Lung (tissue), 11 donors: ENCODE measurements at regions not wholly inside any gene's neighbourhood (a gene's known extent, or its start where the extent isn't known, plus 50 kb on each side); places are given as distances from the start of the nearest gene placed in this dataset.

ENCODE experiments used
- ATAC-seq: fragments of 200-7000 bp; cut with Tn5 transposase; one replicate; pipeline ENCODE4 v1.9.1; 2020; ENCODE audit warnings: moderate number of reproducible peaks; ENCODE audit not compliant: insufficient read depth, low FRiP score
- DNase-seq, 3 donors: peaks; one replicate each; pipeline ENCODE4 v3.0.0-alpha.2; 2013 to 2017
- H3K27ac ChIP-seq, 2 donors: one replicate each; pipeline ENCODE4 v1.5.1; 2013; ENCODE audit warnings: mild to moderate bottlenecking in 2 of 2, moderate library complexity in 2 of 2, control low read depth in 1 of 2, inconsistent platforms in 1 of 2, low read depth in 1 of 2, low read length in 1 of 2
- H3K27me3 ChIP-seq, 3 donors: one replicate each; pipeline ENCODE4 v1.5.1; 2013; ENCODE audit warnings: low read length in 2 of 3; ENCODE audit not compliant: control insufficient read depth in 3 of 3, insufficient read depth in 3 of 3
- H3K36me3 ChIP-seq, 4 donors: one replicate each; pipeline ENCODE4 v1.5.1; 2013; ENCODE audit warnings: low read length in 4 of 4, mild to moderate bottlenecking in 1 of 4, moderate library complexity in 1 of 4; ENCODE audit not compliant: control insufficient read depth in 4 of 4, insufficient read depth in 4 of 4
- H3K4me1 ChIP-seq, 5 donors: one replicate each; pipeline ENCODE4 v1.5.1; 2013; ENCODE audit warnings: low read length in 5 of 5, mild to moderate bottlenecking in 2 of 5, moderate library complexity in 1 of 5; ENCODE audit not compliant: control insufficient read depth in 5 of 5, insufficient read depth in 5 of 5
- H3K4me3 ChIP-seq: one replicate; pipeline ENCODE4 v1.5.1; 2013; ENCODE audit warnings: mild to moderate bottlenecking, control low read depth, moderate library complexity
- H3K9ac ChIP-seq, 2 donors: one replicate each; pipeline ENCODE4 v1.5.1; 2013; ENCODE audit warnings: low read length in 2 of 2, control low read depth in 1 of 2; ENCODE audit not compliant: insufficient read depth in 1 of 2
- H3K9me3 ChIP-seq, 4 donors: one replicate each; pipeline ENCODE4 v1.5.1; 2013; ENCODE audit warnings: low read length in 3 of 4, mild to moderate bottlenecking in 1 of 4, moderate library complexity in 1 of 4; ENCODE audit not compliant: control insufficient read depth in 4 of 4, insufficient read depth in 3 of 4
- WGBS, 2 donors: extraction: QIAGEN DNeasy Blood & Tissue Kit; methylation state at CpG; one replicate each; pipeline ENCODE4 v1.1.7; 2013; 5-methylcytosine and 5-hydroxymethylcytosine counted together
- TF ChIP-seq, protein P1 (sequence below): IDR thresholded peaks from 2 replicates; pipeline ENCODE4 v1.5.1; 2012; ENCODE audit warnings: mild to moderate bottlenecking; ENCODE audit errors: control extremely low read depth, extremely low read depth
- donor health status: control.
- donor health status: control.
- donor health status: Bipolar disorder and iron deficiency.
- donor health status: healthy.
- donor health status: DM: yes; HTN: yes; CAD: no.

DNA sequence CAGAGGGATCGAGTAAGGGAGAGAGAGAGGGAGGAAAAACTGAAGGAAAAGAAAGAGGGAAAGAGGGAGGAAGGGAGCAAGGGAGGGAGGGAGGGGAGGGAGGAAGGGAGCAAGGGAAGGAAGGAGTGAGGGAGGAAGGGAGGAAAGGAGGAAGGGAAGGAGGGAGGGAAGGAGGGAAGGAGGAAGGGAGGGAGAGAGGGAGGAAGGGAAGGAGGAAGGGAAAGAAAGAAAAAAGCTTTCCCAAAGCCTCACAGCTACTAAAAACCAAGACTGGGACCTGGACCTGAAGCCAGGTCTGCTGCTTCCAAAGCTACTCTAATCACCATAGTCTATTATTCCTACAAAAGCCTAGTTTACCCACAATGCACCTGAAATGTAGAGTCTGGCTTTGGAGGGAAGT lies 259.8 kb upstream of the WWC1 start:
- no peaks in the 10 kb centered on the region for H3K27me3 ChIP-seq
- TF ChIP-seq, protein P1, sequence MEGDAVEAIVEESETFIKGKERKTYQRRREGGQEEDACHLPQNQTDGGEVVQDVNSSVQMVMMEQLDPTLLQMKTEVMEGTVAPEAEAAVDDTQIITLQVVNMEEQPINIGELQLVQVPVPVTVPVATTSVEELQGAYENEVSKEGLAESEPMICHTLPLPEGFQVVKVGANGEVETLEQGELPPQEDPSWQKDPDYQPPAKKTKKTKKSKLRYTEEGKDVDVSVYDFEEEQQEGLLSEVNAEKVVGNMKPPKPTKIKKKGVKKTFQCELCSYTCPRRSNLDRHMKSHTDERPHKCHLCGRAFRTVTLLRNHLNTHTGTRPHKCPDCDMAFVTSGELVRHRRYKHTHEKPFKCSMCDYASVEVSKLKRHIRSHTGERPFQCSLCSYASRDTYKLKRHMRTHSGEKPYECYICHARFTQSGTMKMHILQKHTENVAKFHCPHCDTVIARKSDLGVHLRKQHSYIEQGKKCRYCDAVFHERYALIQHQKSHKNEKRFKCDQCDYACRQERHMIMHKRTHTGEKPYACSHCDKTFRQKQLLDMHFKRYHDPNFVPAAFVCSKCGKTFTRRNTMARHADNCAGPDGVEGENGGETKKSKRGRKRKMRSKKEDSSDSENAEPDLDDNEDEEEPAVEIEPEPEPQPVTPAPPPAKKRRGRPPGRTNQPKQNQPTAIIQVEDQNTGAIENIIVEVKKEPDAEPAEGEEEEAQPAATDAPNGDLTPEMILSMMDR, result no peak
- no peaks in the 10 kb centered on the region for H3K36me3 ChIP-seq
- H3K9me3 ChIP-seq, result peaks cover 0 to 2% (median 0%) of the 10 kb centered on the region in 4 donors
- no peak for ATAC-seq
- H3K27ac ChIP-seq, result no peak overlapping the region
- WGBS, 2 donors, result 82 to 90% methylated on average over 1 of the region's 1 CpG
- no peak overlapping the region for H3K4me3 ChIP-seq
- H3K4me1 ChIP-seq, result peaks cover 0 to 6% (median 0%) of the 10 kb centered on the region in 5 donors
- no peak overlapping the region for H3K9ac ChIP-seq
- no peak for DNase-seq

DNA sequence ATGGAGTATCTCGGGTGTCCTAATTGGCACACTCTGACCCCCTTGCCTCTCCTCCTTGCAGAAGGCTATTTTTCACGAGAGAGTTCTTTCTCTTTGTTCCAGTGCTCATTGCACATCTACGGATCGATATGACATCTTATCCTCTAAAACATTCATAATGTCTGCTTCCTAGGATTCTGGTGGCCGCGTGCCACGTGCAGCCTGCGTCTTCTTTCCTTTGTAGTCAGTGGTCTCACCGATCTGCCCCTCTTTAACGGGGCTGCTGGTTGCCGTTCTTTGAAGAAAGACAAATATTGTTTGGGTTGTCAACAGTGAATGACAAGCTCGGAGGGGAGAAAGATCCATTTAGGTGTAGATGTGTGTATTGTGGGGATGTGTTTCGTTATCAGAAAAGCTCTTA lies 252.4 kb upstream of the WWC1 start:
- ATAC-seq, result no peak
- H3K9ac ChIP-seq, result no peak overlapping the region
- TF ChIP-seq, protein P1, result no peak
- no peak overlapping the region for H3K4me3 ChIP-seq
- no peaks in the 10 kb centered on the region for H3K36me3 ChIP-seq
- DNase-seq, result no peak
- 72 to 80% methylated on average over 13 of the region's 13 CpGs for WGBS, 2 donors
- peaks cover 0 to 3% (median 0%) of the 10 kb centered on the region in 4 donors for H3K9me3 ChIP-seq
- peaks cover 0 to 16% (median 0%) of the 10 kb centered on the region in 3 donors for H3K27me3 ChIP-seq
- H3K27ac ChIP-seq, result no peak overlapping the region
- peaks cover 0 to 16% (median 0%) of the 10 kb centered on the region in 5 donors for H3K4me1 ChIP-seq

DNA sequence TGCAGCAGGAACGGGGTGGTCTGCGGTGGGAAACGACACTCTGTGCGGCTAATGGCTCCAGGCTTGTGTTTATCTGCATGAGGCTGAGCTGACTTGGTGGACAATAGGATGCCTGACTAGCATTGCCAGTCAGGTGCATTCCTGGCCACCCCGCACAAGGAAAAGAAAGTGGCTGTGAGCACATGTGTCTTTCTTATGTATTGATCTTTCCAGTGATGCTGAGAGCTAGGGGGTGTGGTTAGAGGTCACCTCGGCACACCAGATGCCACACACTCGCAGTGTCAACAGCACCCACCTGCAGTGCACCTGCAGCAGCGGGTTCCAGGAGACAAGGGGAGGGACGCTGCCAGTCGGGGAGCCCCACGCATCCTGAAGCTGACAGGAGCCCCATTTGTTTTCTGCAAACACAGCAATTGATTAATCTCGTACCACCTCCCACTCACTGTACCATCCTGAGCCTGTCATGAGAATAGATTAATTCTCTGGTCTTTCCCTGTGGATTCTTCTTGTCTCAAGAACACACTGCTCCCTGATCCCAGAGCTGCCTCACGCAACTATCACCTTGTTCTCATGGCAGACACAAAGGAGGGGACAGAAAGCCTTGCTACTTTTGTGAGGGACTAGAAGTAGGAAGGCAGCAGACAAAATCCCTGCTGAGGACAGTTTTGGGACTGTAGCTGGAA lies 251.7 kb upstream of the WWC1 start:
- peaks cover 0 to 16% (median 0%) of the 10 kb centered on the region in 5 donors for H3K4me1 ChIP-seq
- peaks cover 0 to 16% (median 0%) of the 10 kb centered on the region in 3 donors for H3K27me3 ChIP-seq
- H3K36me3 ChIP-seq, result no peaks in the 10 kb centered on the region
- peaks cover 0 to 3% (median 0%) of the 10 kb centered on the region in 4 donors for H3K9me3 ChIP-seq
- no peak overlapping the region for H3K4me3 ChIP-seq
- H3K27ac ChIP-seq, result no peak overlapping the region
- DNase-seq (no peak), ATAC-seq (no peak)
- H3K9ac ChIP-seq, result no peak overlapping the region
- WGBS, 2 donors, result 62 to 78% methylated on average over 13 of the region's 13 CpGs
- TF ChIP-seq, protein P1, result no peak
